ENCODE measurements at regions not wholly inside any gene's neighbourhood (a gene's known extent, or its start where the extent isn't known, plus 50 kb on each side); places are given as distances from the start of the nearest gene placed in this dataset.

DNA sequence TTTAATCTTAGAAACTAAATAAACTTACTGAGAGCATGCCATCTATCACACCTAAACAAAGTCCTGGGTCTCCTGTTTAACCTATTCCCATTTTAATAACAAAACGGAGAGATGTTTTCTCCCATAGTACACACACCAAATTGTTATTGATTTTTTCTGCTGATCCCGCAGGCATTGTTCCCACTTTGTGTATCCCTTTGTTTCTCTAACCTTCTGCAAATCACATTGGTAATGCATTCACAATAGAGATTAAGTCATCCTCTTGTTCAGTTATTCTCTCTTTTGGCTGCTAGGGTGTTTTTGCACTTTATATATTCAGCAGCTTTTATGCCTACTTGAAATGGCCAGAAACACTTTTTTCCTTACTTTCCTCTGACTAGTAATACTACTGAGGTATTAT lies 1071.9 kb upstream of the CDH2 start (continued):
- TF ChIP-seq, protein P1, sequence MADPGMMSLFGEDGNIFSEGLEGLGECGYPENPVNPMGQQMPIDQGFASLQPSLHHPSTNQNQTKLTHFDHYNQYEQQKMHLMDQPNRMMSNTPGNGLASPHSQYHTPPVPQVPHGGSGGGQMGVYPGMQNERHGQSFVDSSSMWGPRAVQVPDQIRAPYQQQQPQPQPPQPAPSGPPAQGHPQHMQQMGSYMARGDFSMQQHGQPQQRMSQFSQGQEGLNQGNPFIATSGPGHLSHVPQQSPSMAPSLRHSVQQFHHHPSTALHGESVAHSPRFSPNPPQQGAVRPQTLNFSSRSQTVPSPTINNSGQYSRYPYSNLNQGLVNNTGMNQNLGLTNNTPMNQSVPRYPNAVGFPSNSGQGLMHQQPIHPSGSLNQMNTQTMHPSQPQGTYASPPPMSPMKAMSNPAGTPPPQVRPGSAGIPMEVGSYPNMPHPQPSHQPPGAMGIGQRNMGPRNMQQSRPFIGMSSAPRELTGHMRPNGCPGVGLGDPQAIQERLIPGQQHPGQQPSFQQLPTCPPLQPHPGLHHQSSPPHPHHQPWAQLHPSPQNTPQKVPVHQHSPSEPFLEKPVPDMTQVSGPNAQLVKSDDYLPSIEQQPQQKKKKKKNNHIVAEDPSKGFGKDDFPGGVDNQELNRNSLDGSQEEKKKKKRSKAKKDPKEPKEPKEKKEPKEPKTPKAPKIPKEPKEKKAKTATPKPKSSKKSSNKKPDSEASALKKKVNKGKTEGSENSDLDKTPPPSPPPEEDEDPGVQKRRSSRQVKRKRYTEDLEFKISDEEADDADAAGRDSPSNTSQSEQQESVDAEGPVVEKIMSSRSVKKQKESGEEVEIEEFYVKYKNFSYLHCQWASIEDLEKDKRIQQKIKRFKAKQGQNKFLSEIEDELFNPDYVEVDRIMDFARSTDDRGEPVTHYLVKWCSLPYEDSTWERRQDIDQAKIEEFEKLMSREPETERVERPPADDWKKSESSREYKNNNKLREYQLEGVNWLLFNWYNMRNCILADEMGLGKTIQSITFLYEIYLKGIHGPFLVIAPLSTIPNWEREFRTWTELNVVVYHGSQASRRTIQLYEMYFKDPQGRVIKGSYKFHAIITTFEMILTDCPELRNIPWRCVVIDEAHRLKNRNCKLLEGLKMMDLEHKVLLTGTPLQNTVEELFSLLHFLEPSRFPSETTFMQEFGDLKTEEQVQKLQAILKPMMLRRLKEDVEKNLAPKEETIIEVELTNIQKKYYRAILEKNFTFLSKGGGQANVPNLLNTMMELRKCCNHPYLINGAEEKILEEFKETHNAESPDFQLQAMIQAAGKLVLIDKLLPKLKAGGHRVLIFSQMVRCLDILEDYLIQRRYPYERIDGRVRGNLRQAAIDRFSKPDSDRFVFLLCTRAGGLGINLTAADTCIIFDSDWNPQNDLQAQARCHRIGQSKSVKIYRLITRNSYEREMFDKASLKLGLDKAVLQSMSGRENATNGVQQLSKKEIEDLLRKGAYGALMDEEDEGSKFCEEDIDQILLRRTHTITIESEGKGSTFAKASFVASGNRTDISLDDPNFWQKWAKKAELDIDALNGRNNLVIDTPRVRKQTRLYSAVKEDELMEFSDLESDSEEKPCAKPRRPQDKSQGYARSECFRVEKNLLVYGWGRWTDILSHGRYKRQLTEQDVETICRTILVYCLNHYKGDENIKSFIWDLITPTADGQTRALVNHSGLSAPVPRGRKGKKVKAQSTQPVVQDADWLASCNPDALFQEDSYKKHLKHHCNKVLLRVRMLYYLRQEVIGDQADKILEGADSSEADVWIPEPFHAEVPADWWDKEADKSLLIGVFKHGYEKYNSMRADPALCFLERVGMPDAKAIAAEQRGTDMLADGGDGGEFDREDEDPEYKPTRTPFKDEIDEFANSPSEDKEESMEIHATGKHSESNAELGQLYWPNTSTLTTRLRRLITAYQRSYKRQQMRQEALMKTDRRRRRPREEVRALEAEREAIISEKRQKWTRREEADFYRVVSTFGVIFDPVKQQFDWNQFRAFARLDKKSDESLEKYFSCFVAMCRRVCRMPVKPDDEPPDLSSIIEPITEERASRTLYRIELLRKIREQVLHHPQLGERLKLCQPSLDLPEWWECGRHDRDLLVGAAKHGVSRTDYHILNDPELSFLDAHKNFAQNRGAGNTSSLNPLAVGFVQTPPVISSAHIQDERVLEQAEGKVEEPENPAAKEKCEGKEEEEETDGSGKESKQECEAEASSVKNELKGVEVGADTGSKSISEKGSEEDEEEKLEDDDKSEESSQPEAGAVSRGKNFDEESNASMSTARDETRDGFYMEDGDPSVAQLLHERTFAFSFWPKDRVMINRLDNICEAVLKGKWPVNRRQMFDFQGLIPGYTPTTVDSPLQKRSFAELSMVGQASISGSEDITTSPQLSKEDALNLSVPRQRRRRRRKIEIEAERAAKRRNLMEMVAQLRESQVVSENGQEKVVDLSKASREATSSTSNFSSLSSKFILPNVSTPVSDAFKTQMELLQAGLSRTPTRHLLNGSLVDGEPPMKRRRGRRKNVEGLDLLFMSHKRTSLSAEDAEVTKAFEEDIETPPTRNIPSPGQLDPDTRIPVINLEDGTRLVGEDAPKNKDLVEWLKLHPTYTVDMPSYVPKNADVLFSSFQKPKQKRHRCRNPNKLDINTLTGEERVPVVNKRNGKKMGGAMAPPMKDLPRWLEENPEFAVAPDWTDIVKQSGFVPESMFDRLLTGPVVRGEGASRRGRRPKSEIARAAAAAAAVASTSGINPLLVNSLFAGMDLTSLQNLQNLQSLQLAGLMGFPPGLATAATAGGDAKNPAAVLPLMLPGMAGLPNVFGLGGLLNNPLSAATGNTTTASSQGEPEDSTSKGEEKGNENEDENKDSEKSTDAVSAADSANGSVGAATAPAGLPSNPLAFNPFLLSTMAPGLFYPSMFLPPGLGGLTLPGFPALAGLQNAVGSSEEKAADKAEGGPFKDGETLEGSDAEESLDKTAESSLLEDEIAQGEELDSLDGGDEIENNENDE (IDR thresholded peaks at IDR 0.05; ENCODE audit: insufficient replicate concordance, low read length), result no peak
- TF ChIP-seq SAP30 (IDR thresholded peaks at IDR 0.05; ENCODE audit: insufficient read depth, insufficient replicate concordance, low read length), result no peak
- no peak for TF ChIP-seq KDM4A (IDR thresholded peaks at IDR 0.05; ENCODE audit: low read depth, low read length, severe bottlenecking)
- TF ChIP-seq BRCA1 (IDR thresholded peaks at IDR 0.05; ENCODE audit: low read depth, low read length), result no peak
- TF ChIP-seq SP4 (IDR thresholded peaks at IDR 0.05; ENCODE audit: low read length), result no peak
- TF ChIP-seq CEBPB (IDR thresholded peaks at IDR 0.05; ENCODE audit: low read depth, low read length), result no peak
- TF ChIP-seq SIN3A (conservative IDR thresholded peaks at IDR 0.05 in 1 of 2, IDR thresholded peaks at IDR 0.05 in 1 of 2; ENCODE audit: low read depth in 1 of 2, low read length in 2 of 2), result no peak
- no peak for TF ChIP-seq SIRT6 (IDR thresholded peaks at IDR 0.05; ENCODE audit: low read length)
- TF ChIP-seq, protein P2, sequence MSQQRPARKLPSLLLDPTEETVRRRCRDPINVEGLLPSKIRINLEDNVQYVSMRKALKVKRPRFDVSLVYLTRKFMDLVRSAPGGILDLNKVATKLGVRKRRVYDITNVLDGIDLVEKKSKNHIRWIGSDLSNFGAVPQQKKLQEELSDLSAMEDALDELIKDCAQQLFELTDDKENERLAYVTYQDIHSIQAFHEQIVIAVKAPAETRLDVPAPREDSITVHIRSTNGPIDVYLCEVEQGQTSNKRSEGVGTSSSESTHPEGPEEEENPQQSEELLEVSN (IDR thresholded peaks at IDR 0.05), result no peak
- TF ChIP-seq RFX5 (IDR thresholded peaks at IDR 0.05; ENCODE audit: borderline replicate concordance, low read depth, low read length), result no peak
- no peak for TF ChIP-seq GTF2F1 (IDR thresholded peaks at IDR 0.05; ENCODE audit: borderline replicate concordance, low read depth, low read length)
- TF ChIP-seq YY1 (IDR thresholded peaks at IDR 0.05; ENCODE audit: low read depth, low read length), result no peak
